Cardiac muscle cell (in vitro differentiated cells and primary cell): ENCODE measurements at regions not wholly inside any gene's neighbourhood (a gene's known extent, or its start where the extent isn't known, plus 50 kb on each side); places are given as distances from the start of the nearest gene placed in this dataset.

ENCODE experiments used
- DNase-seq, 2 donors: peaks; one replicate each; pipeline versions ENCODE4 v3.0.0 to v3.0.0-alpha.2; 2010 to 2017; ENCODE audit warnings: low read depth in 1 of 2, low spot score in 1 of 2
- H3K27ac ChIP-seq: fragments of 200-600 bp; sonication (generic); 2 replicates; pipeline ENCODE4 v1.5.1; 2016
- H3K27me3 ChIP-seq: fragments of 200-600 bp; sonication (generic); 2 replicates; pipeline ENCODE4 v1.6.0; 2016; ENCODE audit warnings: control low read depth
- H3K36me3 ChIP-seq: fragments of 200-600 bp; sonication (generic); 2 replicates; pipeline ENCODE4 v1.5.1; 2016; ENCODE audit warnings: control low read depth
- H3K4me1 ChIP-seq: fragments of 200-600 bp; sonication (generic); 2 replicates; pipeline ENCODE4 v1.8.1; 2017; ENCODE audit warnings: low read depth, mild to moderate bottlenecking, mixed run types
- H3K4me3 ChIP-seq: fragments of 200-600 bp; sonication (generic); 2 replicates; pipeline ENCODE4 v1.5.1; 2016; ENCODE audit warnings: mild to moderate bottlenecking
- H3K9me3 ChIP-seq: fragments of 200-600 bp; sonication (generic); 2 replicates; pipeline ENCODE4 v1.5.1; 2017; ENCODE audit warnings: low read depth, mild to moderate bottlenecking, control low read depth
- CTCF ChIP-seq: IDR thresholded peaks from 2 replicates; pipeline ENCODE4 v1.5.1; 2012; ENCODE audit warnings: low read depth, mild to moderate bottlenecking, low read length

GRCh38 chr2:128427413-128427755, 108.7 kb upstream of the HS6ST1 start:
- no peaks in the 10 kb centered on the region for H3K9me3 ChIP-seq
- TF ChIP-seq CTCF = no peak
- H3K27ac ChIP-seq = no peak overlapping the region
- DNase-seq = no peak
- H3K27me3 ChIP-seq = no peaks in the 10 kb centered on the region
- H3K4me1 ChIP-seq = no peaks in the 10 kb centered on the region
- no peak overlapping the region for H3K4me3 ChIP-seq
- no peaks in the 10 kb centered on the region for H3K36me3 ChIP-seq

GRCh38 chr2:128428415-128428814, 109.7 kb upstream of the HS6ST1 start:
- Histone ChIP-seq H3K4me3 (no peak overlapping the region), H3K27me3 (no peaks in the 10 kb centered on the region), H3K27ac (no peak overlapping the region), H3K4me1 (no peaks in the 10 kb centered on the region), H3K36me3 (no peaks in the 10 kb centered on the region), H3K9me3 (no peaks in the 10 kb centered on the region)
- no peak for DNase-seq
- no peak for TF ChIP-seq CTCF

- no peaks in the 10 kb centered on the region for H3K4me1 ChIP-seq
- no peak for TF ChIP-seq CTCF
- no peaks in the 10 kb centered on the region for H3K27me3 ChIP-seq
- no peak overlapping the region for H3K27ac ChIP-seq
- no peaks in the 10 kb centered on the region for H3K9me3 ChIP-seq
- H3K4me3 ChIP-seq = no peak overlapping the region
- DNase-seq = no peak
- no peaks in the 10 kb centered on the region for H3K36me3 ChIP-seq
Observed at GRCh38 chr2:128432423-128432822, 113.8 kb upstream of the HS6ST1 start.

- H3K27ac ChIP-seq = no peak overlapping the region
- no peak for DNase-seq
- no peaks in the 10 kb centered on the region for H3K36me3 ChIP-seq
- TF ChIP-seq CTCF = no peak
- H3K4me1 ChIP-seq = no peaks in the 10 kb centered on the region
- no peaks in the 10 kb centered on the region for H3K27me3 ChIP-seq
- H3K9me3 ChIP-seq = no peaks in the 10 kb centered on the region
- no peak overlapping the region for H3K4me3 ChIP-seq
Observed at GRCh38 chr2:128433911-128434550, 115.4 kb upstream of the HS6ST1 start.

GRCh38 chr2:128435576-128436478, 117.2 kb upstream of the HS6ST1 start:
- H3K36me3 ChIP-seq = no peaks in the 10 kb centered on the region
- no peaks in the 10 kb centered on the region for H3K27me3 ChIP-seq
- TF ChIP-seq CTCF = no peak
- H3K4me3 ChIP-seq = no peak overlapping the region
- no peaks in the 10 kb centered on the region for H3K4me1 ChIP-seq
- no peaks in the 10 kb centered on the region for H3K9me3 ChIP-seq
- no peak overlapping the region for H3K27ac ChIP-seq
- no peak for DNase-seq
